Esophagus (tissue), 2 donors: ENCODE measurements at regions not wholly inside any gene's neighbourhood (a gene's known extent, or its start where the extent isn't known, plus 50 kb on each side); places are given as distances from the start of the nearest gene placed in this dataset.

Experiments used
- H3K27ac ChIP-seq, 2 donors: one replicate each; pipeline ENCODE4 v1.5.1; 2013; ENCODE audit warnings: low read depth in 2 of 2, mild to moderate bottlenecking in 2 of 2, inconsistent platforms in 1 of 2, low read length in 1 of 2, moderate library complexity in 1 of 2
- H3K27me3 ChIP-seq, 2 donors: one replicate each; pipeline ENCODE4 v1.6.1; 2013; ENCODE audit warnings: low read length in 2 of 2, control low read depth in 1 of 2, mild to moderate bottlenecking in 1 of 2; ENCODE audit not compliant: insufficient read depth in 2 of 2, control insufficient read depth in 1 of 2
- H3K36me3 ChIP-seq, 2 donors: one replicate each; pipeline ENCODE4 v1.6.1; 2013; ENCODE audit warnings: low read length in 1 of 2; ENCODE audit not compliant: control insufficient read depth in 2 of 2, insufficient read depth in 2 of 2
- H3K4me1 ChIP-seq, 2 donors: one replicate each; pipeline ENCODE4 v1.6.1; 2013; ENCODE audit warnings: low read length in 1 of 2; ENCODE audit not compliant: control insufficient read depth in 2 of 2, insufficient read depth in 2 of 2
- H3K4me3 ChIP-seq, 2 donors: one replicate each; pipeline ENCODE4 v1.5.1; 2013; ENCODE audit warnings: low read length in 2 of 2, mild to moderate bottlenecking in 2 of 2, low read depth in 1 of 2, moderate library complexity in 1 of 2
- H3K9me3 ChIP-seq, 2 donors: one replicate each; pipeline ENCODE4 v1.6.1; 2013; ENCODE audit warnings: mild to moderate bottlenecking in 2 of 2, low read depth in 1 of 2, low read length in 1 of 2, moderate library complexity in 1 of 2; ENCODE audit not compliant: control insufficient read depth in 2 of 2, insufficient read depth in 1 of 2
- WGBS, 2 donors: extraction: QIAGEN DNeasy Blood & Tissue Kit; methylation state at CpG; one replicate each; pipeline ENCODE4 v1.1.7; 2013; 5-methylcytosine and 5-hydroxymethylcytosine counted together
- donor health status: healthy with polysubstance abuse.
- donor health status: Bipolar disorder and iron deficiency.

DNA sequence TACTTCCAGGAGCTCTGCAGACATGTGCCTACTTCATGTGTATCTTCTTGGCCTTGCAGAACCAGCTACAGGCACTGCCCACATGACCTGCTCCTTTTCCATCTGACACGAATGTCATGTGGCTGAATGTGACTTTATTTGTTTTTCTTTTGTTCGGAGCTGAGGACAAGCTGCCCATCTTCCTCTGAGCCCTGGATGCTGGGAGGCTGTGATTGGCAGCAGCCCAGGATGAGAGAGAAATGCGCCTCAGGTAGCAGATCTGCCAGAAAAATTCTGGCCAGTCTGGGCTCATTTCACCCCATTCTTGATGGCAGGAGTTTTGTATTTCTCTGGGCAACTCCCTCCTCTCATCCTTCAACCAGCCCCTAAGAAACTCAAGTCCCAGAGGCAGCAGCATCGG is 372.0 kb downstream of the RPS6KC1 start:
- no peak overlapping the region for H3K4me3 ChIP-seq
- WGBS, 2 donors: 48 to 51% methylated on average over 4 of the region's 4 CpGs
- H3K27me3 ChIP-seq: no peaks in the 10 kb centered on the region
- H3K27ac ChIP-seq: no peak overlapping the region
- no peaks in the 10 kb centered on the region for H3K36me3 ChIP-seq
- no peaks in the 10 kb centered on the region for H3K4me1 ChIP-seq
- no peaks in the 10 kb centered on the region for H3K9me3 ChIP-seq

DNA sequence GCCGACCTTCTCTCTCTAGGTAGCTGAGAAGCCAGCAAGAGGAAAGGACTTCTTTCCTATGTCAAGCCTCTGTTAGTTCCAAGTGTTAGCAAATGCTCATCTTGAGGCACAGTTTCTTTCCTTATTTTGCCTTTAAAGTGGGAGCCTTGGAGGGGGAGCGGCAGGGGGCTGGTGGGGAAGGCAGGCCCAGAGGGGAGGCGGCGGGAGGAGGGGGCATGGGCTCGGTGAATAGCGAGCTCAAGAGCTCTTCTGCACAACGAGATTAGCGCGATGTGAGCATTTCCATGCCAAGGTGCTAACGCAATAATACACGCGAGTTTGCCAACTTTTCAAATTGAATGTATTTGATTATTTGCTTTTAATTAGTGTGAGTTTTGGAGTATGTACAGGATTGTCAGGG is 372.6 kb downstream of the RPS6KC1 start:
- WGBS, 2 donors: 58 to 71% methylated on average over 12 of the region's 12 CpGs
- H3K27ac ChIP-seq: no peak overlapping the region
- H3K4me1 ChIP-seq: no peaks in the 10 kb centered on the region
- no peaks in the 10 kb centered on the region for H3K36me3 ChIP-seq
- no peak overlapping the region for H3K4me3 ChIP-seq
- H3K9me3 ChIP-seq: no peaks in the 10 kb centered on the region
- no peaks in the 10 kb centered on the region for H3K27me3 ChIP-seq

DNA sequence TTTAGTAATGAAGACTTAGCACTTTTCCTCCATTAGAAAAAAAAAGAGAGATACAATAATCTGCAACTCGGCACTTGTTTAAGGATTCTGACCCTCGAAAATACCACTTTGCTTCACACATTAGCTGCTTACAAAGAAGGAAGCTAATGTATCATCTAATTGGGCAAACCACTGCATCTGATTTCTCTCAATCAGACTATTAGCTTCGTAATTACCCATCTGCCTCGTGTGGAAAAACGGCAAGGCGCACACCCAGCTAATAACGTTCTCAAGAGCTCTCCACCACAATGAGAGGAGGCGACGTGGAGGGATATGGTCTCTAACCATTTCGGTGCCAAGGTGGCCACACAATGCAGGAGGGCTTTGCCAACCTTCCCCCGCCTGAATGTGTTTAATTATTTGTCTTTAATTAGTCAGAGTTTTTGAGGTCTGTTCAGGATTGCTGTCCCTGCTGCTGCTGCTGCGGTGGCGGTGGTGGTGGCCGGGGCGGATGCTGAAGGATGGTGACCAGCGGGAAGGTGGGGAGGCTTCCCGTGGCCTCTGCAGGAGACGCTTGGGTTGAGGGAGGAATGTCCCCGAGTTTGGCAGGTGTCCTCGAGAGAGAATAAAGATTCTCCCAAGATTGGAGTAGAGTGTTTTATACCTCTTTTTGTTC is 374.5 kb downstream of the RPS6KC1 start:
- Histone ChIP-seq H3K4me3 (no peak overlapping the region), H3K9me3 (no peaks in the 10 kb centered on the region), H3K27ac (no peak overlapping the region), H3K4me1 (no peaks in the 10 kb centered on the region), H3K36me3 (no peaks in the 10 kb centered on the region), H3K27me3 (no peaks in the 10 kb centered on the region)
- WGBS, 2 donors: 91 to 92% methylated on average over 20 of the region's 20 CpGs

DNA sequence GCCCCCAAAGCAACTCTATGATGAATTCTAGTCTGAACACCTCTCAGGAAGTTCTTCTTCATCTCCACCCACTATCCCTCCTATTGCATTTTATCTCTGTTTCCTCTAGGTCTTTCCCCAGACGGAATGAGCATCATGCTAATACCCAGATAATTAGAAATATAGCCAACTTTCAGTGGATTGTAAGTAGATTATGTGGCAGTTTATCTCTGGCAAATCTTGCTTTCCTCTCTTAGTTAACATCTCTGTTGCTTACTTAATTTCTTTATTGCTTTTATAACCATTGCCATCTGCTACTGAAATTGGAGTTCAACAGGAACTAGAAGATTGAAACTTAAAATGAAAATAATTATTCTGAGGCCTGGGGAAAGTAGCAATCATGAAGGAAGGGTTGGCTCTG is 378.6 kb downstream of the RPS6KC1 start:
- H3K4me1 ChIP-seq: no peaks in the 10 kb centered on the region
- H3K9me3 ChIP-seq: no peaks in the 10 kb centered on the region
- no peak overlapping the region for H3K27ac ChIP-seq
- no peaks in the 10 kb centered on the region for H3K36me3 ChIP-seq
- H3K27me3 ChIP-seq: no peaks in the 10 kb centered on the region
- WGBS, 2 donors: 38 to 70% methylated on average over 1 of the region's 1 CpG
- no peak overlapping the region for H3K4me3 ChIP-seq

DNA sequence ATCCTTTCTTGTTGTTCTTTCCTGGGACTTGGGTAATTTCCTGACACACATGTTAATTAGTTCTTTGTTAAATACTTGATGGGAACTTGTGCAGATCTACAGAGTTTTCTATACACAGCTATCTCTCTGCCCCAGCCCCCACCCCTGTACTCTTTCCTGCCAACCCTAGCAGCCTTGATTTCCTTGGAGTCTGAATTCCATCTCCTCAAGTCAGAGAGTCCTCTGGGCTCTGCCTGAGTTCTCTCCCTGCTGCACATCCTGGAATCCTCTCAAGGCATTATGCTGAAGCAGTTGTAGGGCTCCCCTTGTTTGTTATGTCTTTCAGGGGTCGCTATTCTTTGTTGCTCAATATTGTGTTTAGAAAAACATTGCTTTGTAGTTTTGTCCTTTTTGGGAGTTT is 384.7 kb downstream of the RPS6KC1 start:
- Histone ChIP-seq H3K27me3 (no peaks in the 10 kb centered on the region), H3K9me3 (no peaks in the 10 kb centered on the region), H3K36me3 (no peaks in the 10 kb centered on the region), H3K4me3 (no peak overlapping the region), H3K4me1 (no peaks in the 10 kb centered on the region), H3K27ac (no peak overlapping the region)
- 38 to 46% methylated on average over 1 of the region's 1 CpG for WGBS, 2 donors

DNA sequence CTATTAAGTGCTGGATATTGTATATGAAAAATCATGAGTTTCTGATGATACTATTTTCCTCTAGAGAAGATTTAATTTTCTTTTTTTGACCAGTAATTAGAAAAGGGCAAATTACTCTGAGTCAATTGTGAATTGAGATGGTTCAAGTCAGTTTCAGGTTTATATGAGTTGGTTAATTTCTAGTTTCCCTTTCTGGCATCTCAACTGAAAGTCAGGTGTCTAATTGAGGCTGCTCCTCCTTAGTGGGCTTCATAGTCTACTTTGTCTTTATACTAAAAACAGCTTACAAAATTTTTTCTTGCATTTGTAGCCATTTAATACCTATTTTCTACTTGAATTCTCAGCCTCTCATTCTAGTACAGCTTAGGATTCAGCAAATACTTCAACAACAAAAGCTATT is 387.3 kb downstream of the RPS6KC1 start:
- no peaks in the 10 kb centered on the region for H3K9me3 ChIP-seq
- no peak overlapping the region for H3K4me3 ChIP-seq
- H3K27ac ChIP-seq: no peak overlapping the region
- H3K36me3 ChIP-seq: no peaks in the 10 kb centered on the region
- H3K27me3 ChIP-seq: no peaks in the 10 kb centered on the region
- no peaks in the 10 kb centered on the region for H3K4me1 ChIP-seq

DNA sequence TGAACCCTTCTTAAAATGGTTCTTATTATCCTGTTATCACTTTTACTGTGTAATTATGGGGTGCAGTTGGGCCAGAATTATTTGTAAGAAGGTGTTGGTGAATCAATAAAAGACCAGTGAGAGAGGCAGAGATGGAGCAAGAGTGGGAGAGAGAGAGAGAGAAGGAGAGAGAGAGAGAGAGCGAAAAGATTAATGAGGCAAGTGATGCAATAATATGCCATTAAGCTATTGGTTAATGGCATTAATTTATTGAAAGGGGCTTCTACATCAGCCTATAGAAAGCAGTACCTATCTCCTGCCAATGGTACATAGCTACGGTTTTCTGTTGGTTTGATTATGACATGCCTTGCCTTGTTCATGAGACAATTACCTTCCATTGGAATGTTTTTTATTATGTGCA is 388.7 kb downstream of the RPS6KC1 start:
- no peaks in the 10 kb centered on the region for H3K4me1 ChIP-seq
- peaks cover 0 to 3% of the 10 kb centered on the region in 2 donors for H3K9me3 ChIP-seq
- H3K27ac ChIP-seq: no peak overlapping the region
- no peaks in the 10 kb centered on the region for H3K27me3 ChIP-seq
- no peak overlapping the region for H3K4me3 ChIP-seq
- 82 to 88% methylated on average over 2 of the region's 2 CpGs for WGBS, 2 donors
- H3K36me3 ChIP-seq: no peaks in the 10 kb centered on the region

DNA sequence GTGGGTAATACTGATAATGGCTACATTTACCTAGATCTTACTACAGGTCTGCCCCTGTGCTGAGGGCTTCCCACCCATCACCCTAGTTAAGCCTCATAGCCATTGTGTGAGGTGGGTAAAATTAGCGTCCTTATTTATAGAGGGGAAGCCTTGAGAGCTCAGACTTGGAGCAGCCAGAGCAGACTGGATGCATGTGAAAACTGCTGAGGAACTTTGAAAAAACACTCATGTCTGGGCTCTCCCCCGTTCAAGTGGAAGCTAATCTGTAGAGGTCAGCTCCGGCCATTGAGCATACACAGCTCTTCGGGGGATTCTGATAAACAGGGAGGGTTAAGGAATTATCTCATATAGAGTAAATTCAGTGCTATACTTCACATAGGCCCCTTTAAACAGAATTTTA is 389.7 kb downstream of the RPS6KC1 start:
- Histone ChIP-seq H3K36me3 (no peaks in the 10 kb centered on the region), H3K27ac (no peak overlapping the region), H3K9me3 (peaks cover 0 to 3% of the 10 kb centered on the region in 2 donors), H3K27me3 (no peaks in the 10 kb centered on the region), H3K4me1 (no peaks in the 10 kb centered on the region), H3K4me3 (no peak overlapping the region)
- WGBS, 2 donors: 50 to 58% methylated on average over 4 of the region's 4 CpGs

DNA sequence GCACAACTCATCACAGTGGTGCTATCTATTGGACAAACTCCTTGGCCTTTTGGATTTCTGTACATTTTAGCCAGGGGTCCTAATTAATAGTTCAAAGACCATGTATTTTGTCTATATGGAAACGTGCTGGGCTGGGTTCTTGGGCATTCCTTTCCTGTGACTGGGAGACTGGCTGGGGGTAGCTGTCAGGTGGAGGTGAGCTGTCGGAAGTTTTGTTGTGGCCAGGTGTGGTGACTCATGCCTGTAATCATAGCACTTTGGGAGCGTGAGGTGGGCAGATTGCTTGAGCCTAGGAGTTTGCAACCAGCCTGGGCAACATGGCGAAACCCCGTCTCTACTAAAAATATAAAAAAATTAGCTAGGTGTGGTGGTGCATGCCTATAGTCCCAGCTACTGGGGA is 392.4 kb downstream of the RPS6KC1 start:
- no peak overlapping the region for H3K4me3 ChIP-seq
- H3K9me3 ChIP-seq: peaks cover 0 to 3% of the 10 kb centered on the region in 2 donors
- H3K4me1 ChIP-seq: no peaks in the 10 kb centered on the region
- no peaks in the 10 kb centered on the region for H3K27me3 ChIP-seq
- no peak overlapping the region for H3K27ac ChIP-seq
- H3K36me3 ChIP-seq: no peaks in the 10 kb centered on the region
- 70 to 75% methylated on average over 5 of the region's 5 CpGs for whole genome bisulfite sequencing, 2 donors

DNA sequence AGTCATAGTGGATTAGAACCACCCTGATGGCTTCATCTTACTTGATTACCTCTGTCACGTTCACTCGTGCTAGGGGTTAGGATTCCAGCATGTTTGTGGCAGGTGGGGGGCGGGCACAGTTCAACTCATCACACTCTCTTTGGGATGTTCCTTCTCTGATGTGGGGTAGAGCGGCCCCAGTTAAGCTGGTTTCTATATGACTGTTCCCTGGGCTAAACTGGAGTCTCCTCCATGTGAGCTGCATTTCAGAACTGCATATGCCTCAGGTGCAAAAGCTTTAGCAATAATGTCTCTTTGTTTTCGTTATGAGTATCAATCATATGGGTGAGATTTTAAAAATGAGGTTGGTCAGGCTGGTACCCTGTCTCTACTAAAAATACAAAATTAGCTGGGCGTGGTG is 393.2 kb downstream of the RPS6KC1 start:
- Histone ChIP-seq H3K9me3 (peaks cover 0 to 3% of the 10 kb centered on the region in 2 donors), H3K27ac (no peak overlapping the region), H3K4me3 (no peak overlapping the region), H3K4me1 (no peaks in the 10 kb centered on the region), H3K36me3 (no peaks in the 10 kb centered on the region), H3K27me3 (no peaks in the 10 kb centered on the region)
- 74 to 80% methylated on average over 6 of the region's 6 CpGs for WGBS, 2 donors
